NB4 (cell line): ENCODE measurements at regions not wholly inside any gene's neighbourhood (a gene's known extent, or its start where the extent isn't known, plus 50 kb on each side); places are given as distances from the start of the nearest gene placed in this dataset.

ENCODE experiments used
- TF ChIP-seq, protein P1 (sequence below): IDR thresholded peaks from one replicate; pipeline ENCODE4 v1.5.1; 2012; ENCODE audit warnings: low read depth, low read length
- TF ChIP-seq, protein P2 (sequence below): IDR thresholded peaks from 2 replicates; pipeline ENCODE4 v1.6.1; 2011; ENCODE audit warnings: low read depth, low read length

DNA sequence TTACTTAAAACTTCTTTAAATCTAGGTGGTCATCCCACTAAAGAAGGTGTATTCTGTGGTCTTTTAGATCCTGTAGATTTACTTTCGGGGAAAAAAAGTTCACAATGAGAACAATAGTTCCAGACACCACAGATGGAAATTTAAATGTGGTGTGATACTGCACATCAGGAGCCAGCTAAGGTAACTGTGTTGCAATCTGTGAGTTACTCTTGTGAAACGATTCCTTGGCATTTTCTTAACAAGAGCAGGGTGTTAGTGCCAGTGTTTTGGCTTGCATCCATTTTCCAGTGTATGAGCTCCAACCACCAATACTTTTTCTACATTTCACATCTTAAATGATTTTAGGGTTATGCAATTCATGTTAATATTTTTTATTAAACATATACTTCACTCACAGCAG is 674.5 kb downstream of the CETN3 start:
- TF ChIP-seq, protein P1, sequence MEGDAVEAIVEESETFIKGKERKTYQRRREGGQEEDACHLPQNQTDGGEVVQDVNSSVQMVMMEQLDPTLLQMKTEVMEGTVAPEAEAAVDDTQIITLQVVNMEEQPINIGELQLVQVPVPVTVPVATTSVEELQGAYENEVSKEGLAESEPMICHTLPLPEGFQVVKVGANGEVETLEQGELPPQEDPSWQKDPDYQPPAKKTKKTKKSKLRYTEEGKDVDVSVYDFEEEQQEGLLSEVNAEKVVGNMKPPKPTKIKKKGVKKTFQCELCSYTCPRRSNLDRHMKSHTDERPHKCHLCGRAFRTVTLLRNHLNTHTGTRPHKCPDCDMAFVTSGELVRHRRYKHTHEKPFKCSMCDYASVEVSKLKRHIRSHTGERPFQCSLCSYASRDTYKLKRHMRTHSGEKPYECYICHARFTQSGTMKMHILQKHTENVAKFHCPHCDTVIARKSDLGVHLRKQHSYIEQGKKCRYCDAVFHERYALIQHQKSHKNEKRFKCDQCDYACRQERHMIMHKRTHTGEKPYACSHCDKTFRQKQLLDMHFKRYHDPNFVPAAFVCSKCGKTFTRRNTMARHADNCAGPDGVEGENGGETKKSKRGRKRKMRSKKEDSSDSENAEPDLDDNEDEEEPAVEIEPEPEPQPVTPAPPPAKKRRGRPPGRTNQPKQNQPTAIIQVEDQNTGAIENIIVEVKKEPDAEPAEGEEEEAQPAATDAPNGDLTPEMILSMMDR: no peak
- TF ChIP-seq, protein P2, sequence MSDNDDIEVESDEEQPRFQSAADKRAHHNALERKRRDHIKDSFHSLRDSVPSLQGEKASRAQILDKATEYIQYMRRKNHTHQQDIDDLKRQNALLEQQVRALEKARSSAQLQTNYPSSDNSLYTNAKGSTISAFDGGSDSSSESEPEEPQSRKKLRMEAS: no peak
